GM12873 (cell line): ENCODE measurements at regions not wholly inside any gene's neighbourhood (a gene's known extent, or its start where the extent isn't known, plus 50 kb on each side); places are given as distances from the start of the nearest gene placed in this dataset.

Experiments
- CTCF ChIP-seq: IDR thresholded peaks from 2 replicates; pipeline ENCODE4 v1.5.1; 2012; ENCODE audit warnings: low read depth, mild to moderate bottlenecking, moderate library complexity, low read length, control low read depth; ENCODE audit not compliant: insufficient read depth; ENCODE audit errors: missing control alignments

DNA sequence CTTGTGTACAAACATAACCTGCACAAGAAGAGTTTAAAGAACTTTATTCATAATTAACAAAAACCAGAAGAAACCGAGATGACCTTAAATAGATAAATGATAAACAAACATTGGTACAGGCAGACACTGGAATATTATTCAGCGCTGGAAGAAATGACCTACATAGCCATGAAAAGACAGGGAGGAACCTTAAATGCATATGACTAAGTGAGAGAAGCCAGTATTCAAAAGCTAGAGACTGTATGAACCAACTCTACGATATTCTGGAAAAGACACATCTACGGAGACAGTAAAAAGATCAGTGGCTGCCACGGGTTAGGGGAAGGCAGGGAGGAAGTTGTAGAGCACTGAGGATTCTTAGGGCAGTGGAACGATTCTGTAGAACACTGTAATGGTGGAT is 333.8 kb upstream of the AKR1E2 start:
- no peak for TF ChIP-seq CTCF

DNA sequence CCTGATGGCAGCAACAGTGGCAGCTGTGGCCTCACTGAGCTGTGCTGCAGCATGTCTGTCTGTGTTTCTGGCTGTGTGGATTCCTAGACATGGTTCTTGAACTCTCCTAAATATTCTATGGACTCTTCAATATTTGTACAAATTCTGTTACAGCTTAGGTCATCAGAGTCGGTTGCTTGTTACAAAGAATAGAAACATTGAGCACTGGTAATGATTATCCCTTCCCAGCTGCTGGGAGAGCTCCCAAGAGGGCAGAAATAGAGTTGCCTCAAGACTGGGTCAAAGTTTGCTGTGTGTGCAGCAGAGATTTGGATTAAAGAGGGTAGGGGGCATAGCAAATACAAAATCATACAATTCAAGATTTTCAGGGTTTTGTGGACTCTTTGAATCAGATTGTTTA is 337.1 kb upstream of the AKR1E2 start:
- no peak for TF ChIP-seq CTCF

DNA sequence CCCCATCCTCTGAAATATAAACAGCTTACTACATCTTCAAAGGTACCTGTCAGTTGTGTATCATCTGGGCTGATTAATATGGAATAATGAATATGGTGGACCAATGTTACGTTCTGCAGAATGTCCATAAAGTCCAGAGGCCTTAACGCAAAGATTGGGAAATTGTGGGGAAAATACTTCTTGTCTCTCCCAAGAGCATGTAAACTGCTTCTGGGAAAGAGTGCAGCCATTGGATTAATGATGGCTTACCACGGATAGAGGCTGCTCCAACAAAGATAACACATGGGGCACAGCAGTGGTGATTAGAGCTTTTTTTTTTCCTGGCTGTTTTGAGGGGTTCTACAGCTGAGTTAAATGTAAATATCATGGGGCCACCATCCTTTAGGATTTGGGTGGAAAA is 340.4 kb upstream of the AKR1E2 start:
- no peak for TF ChIP-seq CTCF

DNA sequence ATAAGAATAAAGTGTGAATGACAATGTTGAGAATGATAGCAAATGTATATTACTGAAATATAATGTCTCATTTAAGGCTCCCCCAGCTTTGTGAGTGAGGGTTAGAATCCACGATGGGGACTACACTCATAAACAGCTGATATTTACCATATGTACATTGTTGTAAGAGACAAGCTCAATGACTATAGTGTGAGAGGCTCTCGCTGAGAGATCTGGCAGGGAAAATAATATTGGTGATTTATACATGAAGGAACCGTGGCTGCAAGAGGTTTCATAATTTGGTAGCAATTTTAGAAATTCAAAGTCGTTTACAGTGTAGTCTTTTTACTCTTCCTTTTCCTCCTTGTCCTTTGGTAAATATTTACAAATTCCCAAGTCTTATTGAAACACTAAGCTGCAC is 342.2 kb upstream of the AKR1E2 start:
- TF ChIP-seq CTCF, result no peak

DNA sequence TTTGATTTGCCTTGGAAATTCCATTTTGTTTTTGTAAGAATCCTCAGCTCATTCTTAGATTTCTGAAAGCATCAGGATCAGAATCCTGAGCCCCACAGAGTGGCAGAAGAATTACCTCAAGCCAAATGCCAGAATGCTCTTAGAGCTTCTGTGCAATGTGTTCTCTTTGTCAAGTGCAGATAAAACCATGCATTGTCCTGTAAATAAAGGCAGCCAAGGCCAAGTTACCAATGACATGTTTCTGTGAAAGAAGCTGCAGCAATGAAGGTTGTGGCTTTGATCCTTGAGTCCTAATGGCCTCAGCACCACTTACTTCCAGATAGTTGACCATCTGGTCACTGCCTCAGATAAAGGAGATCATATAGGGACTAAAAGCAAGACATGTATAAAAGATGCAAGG is 343.3 kb upstream of the AKR1E2 start:
- TF ChIP-seq CTCF, result no peak

- TF ChIP-seq CTCF, result no peak
These were observed 344.8 kb upstream of the AKR1E2 start for GRCh38 chr10:4481192-4481591.

DNA sequence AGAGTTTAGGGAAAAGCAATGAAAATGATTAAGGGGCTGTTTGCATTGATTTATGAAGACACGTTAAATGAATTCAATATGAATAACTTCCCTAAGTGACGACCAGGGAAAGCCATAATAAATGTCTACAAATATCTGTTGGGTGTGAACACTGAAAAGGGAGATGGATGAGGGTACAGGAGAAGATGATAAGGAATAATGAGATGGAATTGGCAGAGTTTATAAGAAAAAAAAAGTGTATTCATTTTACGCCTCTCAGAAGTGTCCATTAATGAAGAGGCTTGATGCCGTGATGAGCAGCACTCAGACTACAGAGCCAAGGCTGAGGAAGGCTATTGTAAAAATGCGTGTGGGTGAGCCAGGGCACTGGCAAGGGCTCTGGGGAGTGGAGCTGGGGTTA is 346.7 kb upstream of the AKR1E2 start:
- no peak for TF ChIP-seq CTCF

DNA sequence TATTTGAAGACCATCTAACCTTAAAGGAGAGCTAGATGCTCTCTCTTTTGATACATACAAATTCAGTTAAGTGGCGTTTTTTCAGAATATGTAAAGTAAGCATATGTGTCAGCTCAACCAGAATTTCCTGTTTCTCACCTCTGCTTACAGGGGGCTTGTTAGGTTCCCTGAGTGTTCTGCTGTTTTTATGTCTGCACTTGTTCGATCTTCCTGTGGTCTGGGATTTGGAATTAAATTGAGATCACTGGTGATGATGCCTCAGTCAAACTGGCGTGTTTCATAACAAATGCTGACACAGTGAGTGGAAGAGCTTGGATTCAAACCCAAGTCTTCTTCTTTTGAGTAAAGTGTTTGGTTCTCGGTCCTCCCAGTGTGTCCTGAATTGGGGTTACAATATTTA is 348.3 kb upstream of the AKR1E2 start:
- TF ChIP-seq CTCF, result no peak
